ENCODE measurements at regions not wholly inside any gene's neighbourhood (a gene's known extent, or its start where the extent isn't known, plus 50 kb on each side); places are given as distances from the start of the nearest gene placed in this dataset.

DNA sequence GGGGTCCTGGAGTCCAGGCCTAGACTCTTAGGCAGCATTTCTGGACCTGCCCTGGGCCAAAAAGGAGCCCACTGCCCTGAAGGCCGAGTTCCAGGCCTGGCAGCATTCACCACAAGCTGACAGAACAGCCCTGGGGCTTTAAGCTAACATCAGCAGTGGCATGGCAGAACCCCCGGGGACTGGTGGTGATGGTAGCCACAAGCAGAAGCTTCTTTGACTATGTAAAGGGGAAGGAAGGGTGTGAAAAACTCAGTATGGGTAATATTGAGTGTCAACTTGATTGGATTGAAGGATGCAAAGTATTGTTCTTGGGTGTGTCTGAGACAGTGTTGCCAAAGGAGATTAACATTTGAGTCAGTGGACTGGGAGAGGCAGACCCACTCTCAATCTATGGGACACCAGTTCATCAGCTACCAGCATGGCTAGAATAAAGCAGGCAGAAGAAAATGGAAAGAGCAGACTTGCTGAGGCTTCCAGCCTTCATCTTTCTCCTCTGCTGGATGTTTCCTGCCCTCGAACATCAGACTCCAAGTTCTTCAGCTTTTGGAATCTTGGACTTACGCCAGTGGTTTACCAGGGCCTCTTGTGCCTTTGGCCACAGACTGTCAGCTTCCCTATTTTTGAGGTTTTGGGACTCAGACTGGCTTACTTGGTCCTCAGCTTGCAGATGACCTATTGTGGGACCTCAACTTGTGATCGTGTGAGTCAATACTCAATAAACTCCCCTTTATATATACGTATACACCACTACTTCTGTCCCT, 661.0 kb upstream of the C9orf72 start:
- TF ChIP-seq, protein P1, sequence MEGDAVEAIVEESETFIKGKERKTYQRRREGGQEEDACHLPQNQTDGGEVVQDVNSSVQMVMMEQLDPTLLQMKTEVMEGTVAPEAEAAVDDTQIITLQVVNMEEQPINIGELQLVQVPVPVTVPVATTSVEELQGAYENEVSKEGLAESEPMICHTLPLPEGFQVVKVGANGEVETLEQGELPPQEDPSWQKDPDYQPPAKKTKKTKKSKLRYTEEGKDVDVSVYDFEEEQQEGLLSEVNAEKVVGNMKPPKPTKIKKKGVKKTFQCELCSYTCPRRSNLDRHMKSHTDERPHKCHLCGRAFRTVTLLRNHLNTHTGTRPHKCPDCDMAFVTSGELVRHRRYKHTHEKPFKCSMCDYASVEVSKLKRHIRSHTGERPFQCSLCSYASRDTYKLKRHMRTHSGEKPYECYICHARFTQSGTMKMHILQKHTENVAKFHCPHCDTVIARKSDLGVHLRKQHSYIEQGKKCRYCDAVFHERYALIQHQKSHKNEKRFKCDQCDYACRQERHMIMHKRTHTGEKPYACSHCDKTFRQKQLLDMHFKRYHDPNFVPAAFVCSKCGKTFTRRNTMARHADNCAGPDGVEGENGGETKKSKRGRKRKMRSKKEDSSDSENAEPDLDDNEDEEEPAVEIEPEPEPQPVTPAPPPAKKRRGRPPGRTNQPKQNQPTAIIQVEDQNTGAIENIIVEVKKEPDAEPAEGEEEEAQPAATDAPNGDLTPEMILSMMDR (IDR thresholded peaks at IDR 0.05), result no peak
- no peak for TF ChIP-seq POLR2AphosphoS5 (IDR thresholded peaks at IDR 0.05; ENCODE audit: low read depth, low read length)
